ENCODE measurements at regions not wholly inside any gene's neighbourhood (a gene's known extent, or its start where the extent isn't known, plus 50 kb on each side); places are given as distances from the start of the nearest gene placed in this dataset.

DNA sequence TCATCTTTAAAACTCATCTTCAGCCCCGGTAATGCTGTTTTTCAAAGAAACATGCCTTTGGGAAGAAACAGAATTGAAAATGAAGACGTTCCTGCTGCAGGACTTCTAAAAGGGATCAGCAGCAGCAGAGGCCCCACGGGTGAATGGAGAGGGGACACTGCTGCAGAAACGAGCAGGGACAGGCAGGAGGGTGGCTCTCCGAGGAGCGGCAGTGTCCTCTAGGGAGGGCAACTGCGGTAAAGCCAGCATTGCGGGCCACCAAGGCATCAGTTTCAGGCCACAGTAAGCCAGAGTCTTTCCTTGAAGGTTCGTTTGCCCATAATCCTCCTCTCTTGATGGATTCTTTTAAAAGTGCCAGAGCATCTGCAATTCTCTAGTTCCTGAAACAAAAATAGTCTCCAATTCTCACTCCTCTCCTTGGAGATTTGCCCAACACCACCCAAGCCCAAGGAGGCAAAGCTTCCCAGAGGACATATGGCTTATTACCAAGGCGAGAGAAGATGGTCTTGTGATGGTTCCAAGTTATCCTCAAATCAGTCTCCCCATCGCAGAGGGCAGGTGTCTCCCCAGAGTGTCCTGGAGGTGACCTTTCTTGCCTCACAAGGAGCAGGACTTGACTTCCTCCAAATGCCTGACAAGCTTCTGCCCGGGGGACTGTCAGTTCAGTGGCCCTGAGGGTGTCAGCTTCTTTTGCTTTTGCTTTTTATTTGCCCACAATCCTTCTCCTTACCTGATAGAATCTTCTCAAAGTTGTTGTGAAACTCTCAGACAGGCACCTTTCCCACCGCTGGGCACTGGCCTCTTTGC lies 341.1 kb upstream of the B3GAT1 start:
- TF ChIP-seq, protein P1, sequence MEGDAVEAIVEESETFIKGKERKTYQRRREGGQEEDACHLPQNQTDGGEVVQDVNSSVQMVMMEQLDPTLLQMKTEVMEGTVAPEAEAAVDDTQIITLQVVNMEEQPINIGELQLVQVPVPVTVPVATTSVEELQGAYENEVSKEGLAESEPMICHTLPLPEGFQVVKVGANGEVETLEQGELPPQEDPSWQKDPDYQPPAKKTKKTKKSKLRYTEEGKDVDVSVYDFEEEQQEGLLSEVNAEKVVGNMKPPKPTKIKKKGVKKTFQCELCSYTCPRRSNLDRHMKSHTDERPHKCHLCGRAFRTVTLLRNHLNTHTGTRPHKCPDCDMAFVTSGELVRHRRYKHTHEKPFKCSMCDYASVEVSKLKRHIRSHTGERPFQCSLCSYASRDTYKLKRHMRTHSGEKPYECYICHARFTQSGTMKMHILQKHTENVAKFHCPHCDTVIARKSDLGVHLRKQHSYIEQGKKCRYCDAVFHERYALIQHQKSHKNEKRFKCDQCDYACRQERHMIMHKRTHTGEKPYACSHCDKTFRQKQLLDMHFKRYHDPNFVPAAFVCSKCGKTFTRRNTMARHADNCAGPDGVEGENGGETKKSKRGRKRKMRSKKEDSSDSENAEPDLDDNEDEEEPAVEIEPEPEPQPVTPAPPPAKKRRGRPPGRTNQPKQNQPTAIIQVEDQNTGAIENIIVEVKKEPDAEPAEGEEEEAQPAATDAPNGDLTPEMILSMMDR (IDR thresholded peaks at IDR 0.05; ENCODE audit: low read length), result no peak
- no peak for TF ChIP-seq EZH2 (IDR thresholded peaks at IDR 0.05; ENCODE audit: borderline replicate concordance, low read length)

All from OCI-LY1 (cell line).